ENCODE measurements at regions not wholly inside any gene's neighbourhood (a gene's known extent, or its start where the extent isn't known, plus 50 kb on each side); places are given as distances from the start of the nearest gene placed in this dataset.
"Not testable (repeated sequence)": the region's sequence is repeated elsewhere in the genome, so short reads cannot be mapped to it uniquely, and the experiment has no call there.

DNA sequence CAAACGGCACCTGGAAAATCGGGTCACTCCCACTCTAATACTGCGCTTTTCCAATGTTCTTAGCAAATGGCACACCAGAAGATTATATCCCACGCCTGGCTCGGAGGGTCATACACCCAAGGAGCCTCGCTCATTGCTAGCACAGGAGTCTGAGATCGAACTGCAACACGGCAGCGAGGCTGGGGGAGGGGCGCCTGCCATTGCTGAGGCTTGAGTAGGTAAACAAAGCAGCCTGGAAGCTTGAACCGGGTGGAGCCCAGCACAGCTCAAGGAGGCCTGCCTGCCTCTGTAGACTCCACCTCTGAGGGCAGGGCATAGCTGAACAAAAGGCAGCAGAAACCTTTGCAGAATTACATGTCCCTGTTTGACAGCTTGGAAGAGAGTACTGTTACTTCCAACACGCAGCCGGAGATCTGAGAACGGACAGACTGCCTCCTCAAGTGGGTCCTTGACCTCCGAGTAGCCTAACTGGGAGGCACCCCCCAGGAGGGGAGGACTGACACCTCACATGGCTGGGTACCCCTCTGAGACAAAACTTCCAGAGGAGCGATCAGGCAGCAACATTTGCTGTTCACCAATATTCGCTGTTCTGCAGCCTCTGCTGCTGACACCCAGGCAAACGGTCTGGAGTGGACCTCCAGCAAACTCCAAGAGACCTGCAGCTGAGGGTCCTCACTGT, 472.3 kb upstream of the PHF14 start:
- H2BK20ac ChIP-seq (ENCODE audit: low read depth, low read length); H3K4me1 ChIP-seq (ENCODE audit: control insufficient read depth, insufficient read depth, low read length); H3K4me2 ChIP-seq (ENCODE audit: low read depth, low read length); H2BK5ac ChIP-seq (ENCODE audit: low read depth, low read length, poor library complexity, severe bottlenecking); POLR2A ChIA-PET (ENCODE audit: unreplicated experiment); BruUV-seq (replicated peaks); DNase-seq; ATAC-seq (ENCODE audit: low read depth); H3K4ac ChIP-seq (ENCODE audit: low read depth, low read length); in situ Hi-C loops (cut with MboI; ENCODE audit: low sequenced_read_pairs); H3K9ac ChIP-seq (ENCODE audit: low read depth, low read length); H3K4me3 ChIP-seq (ENCODE audit: insufficient read depth, low read depth, low read length); H2AK9ac ChIP-seq (replicated peaks; ENCODE audit: low read depth, low read length, poor library complexity); CTCF ChIA-PET; H3K14ac ChIP-seq (replicated peaks; ENCODE audit: low read depth, low read length); H2BK120ac ChIP-seq (ENCODE audit: low read depth, low read length); H4K5ac ChIP-seq (ENCODE audit: low read depth, low read length); H3K36me3 ChIP-seq (ENCODE audit: control insufficient read depth, insufficient read depth, low read length); H3K9me1 ChIP-seq (ENCODE audit: insufficient read depth, low read length); H3K18ac ChIP-seq (ENCODE audit: low read depth, low read length); H4K91ac ChIP-seq (ENCODE audit: insufficient read depth, low read depth, low read length); intact Hi-C loops (cut with micrococcal nuclease); H4K20me1 ChIP-seq (ENCODE audit: insufficient read depth, low read length); H3K79me1 ChIP-seq (ENCODE audit: low read depth in 1 of 2, low read length in 2 of 2); H3K56ac ChIP-seq (ENCODE audit: extremely low read depth, insufficient read depth, low read length); H2AFZ ChIP-seq (replicated peaks; ENCODE audit: low read length, poor library complexity); H3K27me3 ChIP-seq (ENCODE audit: control insufficient read depth, insufficient read depth, low read length); H2AK5ac ChIP-seq (ENCODE audit: low read depth, low read length); dilution Hi-C loops (cut with HindIII; ENCODE audit: low sequenced_read_pairs, unreplicated experiment); H3K23ac ChIP-seq (ENCODE audit: low read depth, low read length); H2BK15ac ChIP-seq (ENCODE audit: low read depth, low read length); H3K27ac ChIP-seq (ENCODE audit: insufficient read depth, low read length); H4K8ac ChIP-seq (ENCODE audit: low read depth in 2 of 2, low read length in 2 of 2): not testable (repeated sequence)
- peaks cover 12% of the 10 kb centered on the region; the same call in 1 of the 2 replicates for H3K9me3 ChIP-seq (ENCODE audit: control insufficient read depth, insufficient read depth, low read length)
- WGBS, 2 experiments (ENCODE audit: extremely low coverage in 2 of 2, insufficient read length in 1 of 2) = 78% methylated on average over 7 of the region's 18 CpGs; no CpG with 5 or more reads in 1 of the 2 experiments

Data from IMR-90 (cell line).